WI38 (cell line): ENCODE measurements at regions not wholly inside any gene's neighbourhood (a gene's known extent, or its start where the extent isn't known, plus 50 kb on each side); places are given as distances from the start of the nearest gene placed in this dataset.

Experiments
- H3K4me3 ChIP-seq: 2 replicates; pipeline ENCODE4 v1.5.1; 2011; ENCODE audit warnings: low read depth, mild to moderate bottlenecking, control low read depth, low read length
- CTCF ChIP-seq: IDR thresholded peaks from 2 replicates; pipeline ENCODE4 v1.5.1; 2012; ENCODE audit warnings: low read depth, mild to moderate bottlenecking, control low read depth, low read length

- H3K4me3 ChIP-seq: no peak overlapping the region
- no peak for TF ChIP-seq CTCF
Measured at GRCh38 chr18:10286580-10287150, 167.8 kb upstream of the APCDD1 start.

- no peak for TF ChIP-seq CTCF
- H3K4me3 ChIP-seq: no peak overlapping the region
Measured at GRCh38 chr18:10289251-10289650, 165.2 kb upstream of the APCDD1 start.

- H3K4me3 ChIP-seq: no peak overlapping the region
- no peak for TF ChIP-seq CTCF
Measured at GRCh38 chr18:10289951-10290637, 164.3 kb upstream of the APCDD1 start.

- H3K4me3 ChIP-seq: no peak overlapping the region
- no peak for TF ChIP-seq CTCF
Measured at GRCh38 chr18:10290638-10291235, 163.7 kb upstream of the APCDD1 start.

GRCh38 chr18:10291568-10291981 lies 162.9 kb upstream of the APCDD1 start:
- no peak for TF ChIP-seq CTCF
- no peak overlapping the region for H3K4me3 ChIP-seq

GRCh38 chr18:10293966-10294365 lies 160.5 kb upstream of the APCDD1 start:
- no peak overlapping the region for H3K4me3 ChIP-seq
- TF ChIP-seq CTCF: no peak

GRCh38 chr18:10295751-10296150 lies 158.7 kb upstream of the APCDD1 start:
- TF ChIP-seq CTCF: no peak
- no peak overlapping the region for H3K4me3 ChIP-seq
